Kasumi-1 (cell line): ENCODE measurements at regions not wholly inside any gene's neighbourhood (a gene's known extent, or its start where the extent isn't known, plus 50 kb on each side); places are given as distances from the start of the nearest gene placed in this dataset.

Experiments
- DNase-seq, 2 experiments: peaks; one replicate each; lab custom pipeline; 2025; lab: John Stamatoyannopoulos, UW

DNA sequence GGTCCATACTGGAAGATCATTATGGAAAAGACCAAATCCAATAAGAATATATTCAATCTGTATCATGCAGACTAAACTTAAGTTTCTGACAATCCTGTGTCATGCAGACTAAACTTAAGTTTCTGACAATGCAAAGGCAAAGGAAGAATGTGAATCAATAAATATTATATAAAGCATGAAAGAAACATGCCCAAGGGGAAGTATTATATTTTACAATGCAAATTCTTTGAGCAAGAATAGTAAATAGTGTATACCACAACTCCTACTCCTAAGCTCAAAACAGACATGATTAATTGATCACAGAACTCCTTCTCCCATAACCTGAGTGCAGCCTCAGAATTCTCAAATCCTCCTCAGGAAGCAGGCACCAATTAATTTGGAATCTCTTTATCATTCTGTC, 71.3 kb upstream of the BDNF start:
- DNase-seq = no peak

DNA sequence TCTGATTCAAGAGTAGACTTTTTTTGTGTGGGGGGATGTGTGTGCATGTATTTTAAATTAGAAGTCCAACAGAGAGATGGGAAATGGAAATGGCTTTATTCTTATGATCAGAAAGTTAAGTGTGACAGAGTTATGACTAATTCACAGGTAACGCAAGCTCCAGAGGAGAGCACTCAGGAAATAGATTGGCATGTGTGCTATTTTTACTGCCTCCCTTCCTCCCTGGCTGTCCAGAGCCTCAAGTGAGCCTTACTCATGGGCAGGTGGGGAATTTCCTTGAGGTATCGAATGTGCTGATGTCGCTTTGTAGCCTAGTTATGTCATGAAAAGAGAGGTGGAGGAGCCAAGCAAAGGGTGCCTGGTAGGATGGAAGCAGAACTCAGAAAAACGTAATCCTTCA, 70.3 kb upstream of the BDNF start:
- no peak for DNase-seq

- DNase-seq = no peak
Measured at GRCh38 chr11:27763736-27764135, 63.5 kb upstream of the BDNF start.

- no peak for DNase-seq
Measured at GRCh38 chr11:27761356-27761755, 61.1 kb upstream of the BDNF start.

- DNase-seq = no peak
Measured at GRCh38 chr11:27757953-27758352, 57.7 kb upstream of the BDNF start.

- DNase-seq = no peak
Measured at GRCh38 chr11:27754035-27755017, 54.1 kb upstream of the BDNF start.
